Left cardiac atrium (tissue), 4 donors: ENCODE measurements at regions not wholly inside any gene's neighbourhood (a gene's known extent, or its start where the extent isn't known, plus 50 kb on each side); places are given as distances from the start of the nearest gene placed in this dataset.

Experiments
- ATAC-seq, 2 donors: fragments of 200-7000 bp; cut with Tn5 transposase; one replicate each; pipeline ENCODE4 v1.9.1; 2020; ENCODE audit warnings: mild to moderate bottlenecking in 2 of 2, moderate library complexity in 2 of 2
- DNase-seq: peaks from one replicate; pipeline ENCODE4 v3.0.0-alpha.2; 2020
- intact Hi-C, 2 donors: fragments of 100-400 bp; cut with DNase I; formaldehyde crosslinking; loops; one replicate each; pipeline versions ENCODE4 v1.14.1 to v1.15.1; 2022 to 2023
- donor health status: DM: no; HTN: yes; CAD: no.
- donor health status: DM: no; HTN: yes; CAD: no; lungs with severe emphysema.
- donor health status: DM: yes; HTN: yes; CAD: no.
- donor health status: Dilated cardiomyopathy.

- DNase-seq = no peak
- no peak for ATAC-seq
- intact Hi-C loops = no loop called here
Measured at GRCh38 chr11:134797411-134798089, 385.5 kb upstream of the B3GAT1 start.

- DNase-seq = no peak
- no peak for ATAC-seq
- intact Hi-C loops = no loop called here
Measured at GRCh38 chr11:134795017-134795416, 383.0 kb upstream of the B3GAT1 start.

GRCh38 chr11:134794192-134794591 is 382.1 kb upstream of the B3GAT1 start:
- ATAC-seq = no peak
- DNase-seq = no peak
- intact Hi-C loops = no loop called here

- intact Hi-C loops = no loop called here
- ATAC-seq = no peak
- DNase-seq = no peak
Measured at GRCh38 chr11:134792677-134793076, 380.6 kb upstream of the B3GAT1 start.

DNA sequence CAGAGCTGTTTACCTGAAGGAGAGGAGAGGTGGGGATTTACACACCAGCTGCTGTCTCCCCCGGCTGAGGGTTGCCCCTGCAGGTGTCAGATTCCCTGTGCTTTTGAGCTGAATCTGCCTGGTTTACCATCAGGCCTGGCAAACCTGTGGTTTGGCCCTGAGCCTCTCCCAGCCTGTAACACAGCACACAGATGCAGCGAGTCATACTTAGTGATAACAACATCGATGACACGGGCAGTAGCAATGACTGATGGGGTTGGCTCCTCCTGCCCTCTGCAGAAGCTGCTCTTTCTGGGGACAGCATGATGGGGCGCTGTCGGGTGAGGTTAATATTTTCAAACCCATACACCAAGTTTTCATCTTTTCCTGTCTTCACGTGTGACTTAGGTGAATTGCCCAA is 380.0 kb upstream of the B3GAT1 start:
- intact Hi-C loops = no loop called here
- ATAC-seq (no peak), DNase-seq (no peak)

- intact Hi-C loops = no loop called here
- ATAC-seq = no peak
Measured at GRCh38 chr11:134791102-134791501, 379.1 kb upstream of the B3GAT1 start.

DNA sequence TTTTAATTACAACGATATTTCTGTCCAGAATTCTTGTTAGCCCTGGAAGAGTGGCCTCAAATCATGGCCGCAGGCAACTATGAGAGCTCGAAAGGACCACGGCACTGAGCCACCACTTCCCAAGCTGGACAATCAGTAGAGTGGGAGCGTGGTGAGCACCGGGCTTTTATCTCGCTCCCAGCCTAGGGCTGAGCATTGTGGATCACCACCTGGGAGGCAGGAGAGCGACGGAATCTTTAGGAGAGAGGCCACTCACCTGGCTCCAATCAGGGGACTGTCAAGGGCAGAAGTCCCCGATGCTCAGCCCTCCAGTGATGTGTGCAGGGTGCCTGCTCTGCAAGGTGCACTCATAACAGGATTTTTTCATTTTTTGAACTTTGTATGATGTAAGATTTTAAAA is 377.1 kb upstream of the B3GAT1 start:
- intact Hi-C loops = no loop called here
- ATAC-seq = no peak
- no peak for DNase-seq

More at GRCh38 chr11:134791102-134791501, 379.1 kb upstream of the B3GAT1 start:
- DNase-seq = no peak

DNA sequence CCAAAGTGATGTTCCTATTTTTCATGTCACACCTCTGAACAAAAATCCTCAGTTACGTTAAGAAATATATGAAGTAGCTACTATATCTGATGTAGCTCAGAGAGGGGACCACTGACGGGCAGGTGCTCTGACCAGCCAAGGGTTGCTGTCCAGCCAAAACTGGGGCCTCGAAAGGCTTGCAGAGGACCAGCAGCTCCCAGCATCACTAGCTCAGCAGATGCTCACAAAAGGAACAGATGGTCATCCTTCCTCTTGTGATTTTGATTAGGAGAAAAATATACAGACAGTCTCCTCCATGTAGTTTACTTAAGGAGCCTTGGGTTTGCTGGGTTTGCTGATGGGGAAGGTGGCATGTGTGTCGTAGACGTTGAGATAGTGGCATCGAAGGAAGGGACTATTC is 374.6 kb upstream of the B3GAT1 start:
- intact Hi-C loops = no loop called here

DNA sequence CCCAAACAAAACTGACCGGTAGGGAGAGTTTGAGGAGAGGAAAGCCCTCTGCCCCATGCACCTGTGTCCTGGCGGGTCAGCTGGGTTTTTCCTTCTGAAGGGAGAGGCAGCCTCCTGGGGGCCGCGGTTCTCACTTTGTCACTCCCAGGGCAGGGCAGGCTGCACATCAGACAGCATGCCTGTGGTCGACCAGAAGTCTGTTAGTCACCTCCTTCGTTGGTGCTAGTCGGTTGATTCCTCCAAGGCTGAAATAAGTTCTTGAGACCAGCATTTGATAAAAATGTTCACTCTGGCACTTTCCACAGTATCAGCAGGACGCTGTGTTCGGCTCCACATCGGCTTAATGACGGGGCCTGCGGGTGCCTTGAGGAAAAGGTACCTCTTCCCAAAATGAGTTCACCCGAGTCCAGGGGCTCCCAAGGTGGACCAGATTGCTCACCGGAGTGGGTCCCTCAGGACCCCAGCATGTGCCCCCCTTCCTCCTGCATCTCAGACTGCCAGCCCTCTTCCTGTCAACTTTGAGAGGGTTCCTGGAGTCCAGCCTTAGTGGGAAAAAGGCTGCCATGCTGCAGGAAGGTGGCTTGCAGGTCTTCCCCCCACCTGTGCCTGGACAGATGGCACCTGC is 373.7 kb upstream of the B3GAT1 start:
- ATAC-seq (no peak), DNase-seq (no peak)
- intact Hi-C loops = no loop called here

More for the DNA sequence above, 374.6 kb upstream of the B3GAT1 start:
- ATAC-seq = no peak
- no peak for DNase-seq

DNA sequence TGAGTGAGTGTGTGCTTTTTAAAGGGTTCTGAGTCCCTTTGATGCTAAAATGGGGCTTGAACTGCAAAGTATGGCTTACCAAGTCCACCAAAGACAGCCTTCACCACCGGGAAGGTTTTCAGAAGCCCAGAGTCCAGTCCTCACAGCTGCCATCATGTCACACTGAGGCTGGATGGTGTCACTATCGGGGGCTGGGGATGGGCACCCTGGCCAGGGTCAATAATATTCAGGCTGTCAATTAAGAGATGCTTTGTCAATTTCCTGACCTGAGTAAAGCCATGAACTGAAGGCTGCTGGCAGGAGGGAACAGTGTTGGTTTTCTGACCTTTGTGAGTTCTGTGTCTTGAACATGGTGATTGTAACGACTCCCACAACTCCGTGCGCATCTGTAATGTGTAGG is 373.0 kb upstream of the B3GAT1 start:
- intact Hi-C loops = no loop called here
- no peak for DNase-seq
- no peak for ATAC-seq

- intact Hi-C loops = no loop called here
- DNase-seq (no peak), ATAC-seq (no peak)
Measured at GRCh38 chr11:134784568-134784967, 372.5 kb upstream of the B3GAT1 start.

- ATAC-seq (no peak), DNase-seq (no peak)
- intact Hi-C loops = no loop called here
Measured at GRCh38 chr11:134784046-134784445, 372.0 kb upstream of the B3GAT1 start.

DNA sequence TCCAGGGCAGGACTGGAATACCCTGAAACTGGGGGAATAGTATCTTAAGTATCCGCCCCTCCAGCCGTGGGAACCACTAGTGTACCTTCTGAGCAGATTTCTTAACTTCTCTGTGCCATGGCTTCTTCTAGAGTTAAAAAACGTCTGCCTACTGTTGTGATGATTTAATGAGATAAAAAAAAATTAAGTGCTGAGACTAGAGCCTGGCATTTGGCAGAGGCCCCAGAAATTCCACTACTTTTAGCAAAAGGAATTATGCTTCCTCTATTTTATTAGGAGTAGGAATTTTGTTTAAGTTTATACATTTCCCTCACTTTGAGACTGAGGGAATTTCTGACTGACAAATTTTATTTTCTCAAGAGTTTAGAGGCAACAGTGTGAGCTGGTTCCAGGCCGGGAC is 371.2 kb upstream of the B3GAT1 start:
- intact Hi-C loops = no loop called here
- ATAC-seq (no peak), DNase-seq (no peak)

GRCh38 chr11:134781380-134781866 is 369.4 kb upstream of the B3GAT1 start:
- ATAC-seq (peak in 1 of 2 donors; percentile 79), DNase-seq (no peak)
- intact Hi-C loops = no loop called here

GRCh38 chr11:134780486-134781147 is 368.6 kb upstream of the B3GAT1 start:
- DNase-seq = no peak
- peak in 1 of 2 donors; percentile 91 for ATAC-seq
- intact Hi-C loops = no loop called here

- ATAC-seq (peak in 1 of 2 donors; percentile 32), DNase-seq (no peak)
- intact Hi-C loops = no loop called here
Measured at GRCh38 chr11:134779179-134779578, 367.1 kb upstream of the B3GAT1 start.

DNA sequence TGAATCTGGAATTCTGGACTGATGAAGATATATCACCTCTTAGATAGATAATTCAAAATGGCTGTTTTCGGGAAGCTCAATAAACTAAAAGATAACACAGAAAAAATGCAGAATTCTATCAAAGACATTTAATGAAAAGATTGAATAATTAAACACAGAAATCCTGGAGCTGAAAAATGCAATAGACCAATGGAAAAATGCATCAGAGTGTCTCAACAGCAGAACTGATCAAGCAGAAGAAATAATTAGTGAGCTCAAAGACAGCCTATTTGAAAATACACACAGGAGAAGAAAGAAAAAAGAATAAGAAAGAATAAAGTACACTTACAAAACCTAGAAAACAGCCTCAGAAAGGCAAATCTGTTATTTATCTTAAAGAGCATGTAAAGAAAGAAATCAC is 356.4 kb upstream of the B3GAT1 start:
- intact Hi-C loops = no loop called here
- ATAC-seq = no peak
- no peak for DNase-seq

DNA sequence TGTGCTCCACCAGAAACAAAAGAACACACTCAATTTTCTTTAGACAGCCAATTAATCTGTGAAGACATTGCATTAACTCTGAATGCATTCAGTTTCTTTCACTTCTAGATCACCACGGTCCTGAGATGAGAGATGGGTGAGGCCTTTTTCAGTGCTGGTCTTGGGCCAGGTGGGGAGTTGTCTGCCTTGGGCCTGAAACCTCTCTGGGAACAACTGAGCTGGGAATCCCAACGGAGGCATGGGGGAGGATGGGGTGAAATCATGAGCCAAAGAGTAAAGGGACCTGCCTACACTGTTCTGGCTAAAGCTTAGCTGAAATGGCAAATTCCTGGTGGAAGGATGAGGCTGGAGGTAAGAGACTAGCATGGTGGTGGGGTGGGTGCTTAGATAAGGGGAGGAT is 353.5 kb upstream of the B3GAT1 start:
- no peak for ATAC-seq
- intact Hi-C loops = no loop called here
- no peak for DNase-seq

GRCh38 chr11:134764966-134765365 is 352.9 kb upstream of the B3GAT1 start:
- intact Hi-C loops = no loop called here
- no peak for DNase-seq

DNA sequence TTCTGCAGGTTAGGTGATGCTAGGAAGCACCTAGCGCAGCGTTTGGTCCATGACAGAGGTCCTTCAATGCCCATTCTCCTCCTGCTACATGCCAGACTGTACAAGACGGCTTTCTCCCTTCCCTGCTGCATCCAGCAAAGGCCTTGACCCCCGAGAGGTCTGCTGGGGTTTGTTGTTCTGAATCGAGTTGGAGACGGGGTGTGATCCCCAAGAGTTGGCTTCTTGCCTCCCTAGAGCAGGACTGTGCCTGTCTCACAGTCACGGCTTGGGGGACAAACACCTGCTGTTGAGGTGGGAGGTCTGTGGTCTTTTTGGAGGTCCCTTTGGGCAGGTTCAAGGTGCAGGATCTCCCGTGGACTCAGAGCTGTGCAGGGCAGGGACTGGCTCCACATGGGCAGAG is 352.3 kb upstream of the B3GAT1 start:
- ATAC-seq (no peak), DNase-seq (no peak)
- intact Hi-C loops = no loop called here

More at GRCh38 chr11:134764966-134765365, 352.9 kb upstream of the B3GAT1 start:
- no peak for ATAC-seq

DNA sequence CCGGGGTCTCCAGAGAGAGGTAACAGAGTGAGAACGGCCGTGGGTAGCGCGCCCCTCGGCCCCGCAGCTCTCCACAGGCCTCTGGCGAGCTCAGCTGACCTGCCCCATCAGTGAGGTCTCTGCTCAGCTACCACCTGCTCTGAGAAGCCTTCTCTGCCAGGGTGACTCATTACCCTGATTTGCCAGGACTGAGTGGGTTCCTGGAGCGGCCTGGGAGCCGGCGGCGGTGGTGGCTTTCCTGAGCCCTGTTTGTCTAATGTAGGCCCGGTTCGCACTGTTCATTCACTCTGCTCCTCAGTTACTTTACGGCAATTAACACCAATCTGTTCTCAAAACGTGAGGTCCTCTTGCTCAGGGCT is 351.0 kb upstream of the B3GAT1 start:
- ATAC-seq (no peak), DNase-seq (no peak)
- intact Hi-C loops = no loop called here
